BE2C (cell line): ENCODE measurements at regions not wholly inside any gene's neighbourhood (a gene's known extent, or its start where the extent isn't known, plus 50 kb on each side); places are given as distances from the start of the nearest gene placed in this dataset.
A peak's percentile ranks its signal among the peaks of the same experiment; 100 is the strongest.

ENCODE experiments used
- DNase-seq: peaks from one replicate; pipeline ENCODE4 v3.0.0-alpha.2; 2020
- H3K27me3 ChIP-seq: fragments of 250-450 bp; sonication (Bioruptor Pico); 2 replicates; pipeline ENCODE4 v1.5.1; 2020; ENCODE audit warnings: mild to moderate bottlenecking
- H3K36me3 ChIP-seq: fragments of 250-450 bp; sonication (Bioruptor Pico); 2 replicates; pipeline ENCODE4 v1.5.1; 2020; ENCODE audit warnings: mild to moderate bottlenecking
- H3K4me1 ChIP-seq: fragments of 250-450 bp; sonication (Bioruptor Pico); 2 replicates; pipeline ENCODE4 v1.5.1; 2020
- H3K4me3 ChIP-seq: 2 replicates; pipeline ENCODE4 v1.5.1; 2011; ENCODE audit warnings: low read depth, low read length
- H3K9me3 ChIP-seq: fragments of 250-450 bp; sonication (Bioruptor Pico); 2 replicates; pipeline ENCODE4 v1.5.1; 2020
- TF ChIP-seq, protein P1 (sequence below): IDR thresholded peaks from 2 replicates; pipeline ENCODE4 v1.5.1; 2012; ENCODE audit warnings: mild to moderate bottlenecking, low read depth, low read length

DNA sequence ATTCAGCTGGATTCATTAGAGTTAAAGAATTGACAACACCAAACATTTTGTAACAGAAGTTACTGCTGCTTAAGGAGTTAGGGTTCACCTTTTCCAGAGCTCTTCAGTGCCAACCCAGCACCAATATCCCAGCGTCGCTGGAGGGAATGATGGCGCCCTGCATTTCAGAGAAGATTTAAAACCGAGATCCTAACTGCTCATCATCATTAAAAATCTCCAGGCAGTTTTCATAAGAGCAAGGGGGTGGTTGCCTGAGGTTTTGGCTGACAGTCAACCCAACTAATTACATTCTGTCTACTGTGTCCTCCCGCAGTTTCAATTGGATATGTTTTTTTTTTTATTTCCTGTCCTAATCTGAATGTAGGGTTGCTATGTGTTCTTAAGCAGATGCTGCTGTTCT is 509.6 kb upstream of the TCF4 start:
- TF ChIP-seq, protein P1, sequence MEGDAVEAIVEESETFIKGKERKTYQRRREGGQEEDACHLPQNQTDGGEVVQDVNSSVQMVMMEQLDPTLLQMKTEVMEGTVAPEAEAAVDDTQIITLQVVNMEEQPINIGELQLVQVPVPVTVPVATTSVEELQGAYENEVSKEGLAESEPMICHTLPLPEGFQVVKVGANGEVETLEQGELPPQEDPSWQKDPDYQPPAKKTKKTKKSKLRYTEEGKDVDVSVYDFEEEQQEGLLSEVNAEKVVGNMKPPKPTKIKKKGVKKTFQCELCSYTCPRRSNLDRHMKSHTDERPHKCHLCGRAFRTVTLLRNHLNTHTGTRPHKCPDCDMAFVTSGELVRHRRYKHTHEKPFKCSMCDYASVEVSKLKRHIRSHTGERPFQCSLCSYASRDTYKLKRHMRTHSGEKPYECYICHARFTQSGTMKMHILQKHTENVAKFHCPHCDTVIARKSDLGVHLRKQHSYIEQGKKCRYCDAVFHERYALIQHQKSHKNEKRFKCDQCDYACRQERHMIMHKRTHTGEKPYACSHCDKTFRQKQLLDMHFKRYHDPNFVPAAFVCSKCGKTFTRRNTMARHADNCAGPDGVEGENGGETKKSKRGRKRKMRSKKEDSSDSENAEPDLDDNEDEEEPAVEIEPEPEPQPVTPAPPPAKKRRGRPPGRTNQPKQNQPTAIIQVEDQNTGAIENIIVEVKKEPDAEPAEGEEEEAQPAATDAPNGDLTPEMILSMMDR: no peak
- peak; percentile 37 for DNase-seq

DNA sequence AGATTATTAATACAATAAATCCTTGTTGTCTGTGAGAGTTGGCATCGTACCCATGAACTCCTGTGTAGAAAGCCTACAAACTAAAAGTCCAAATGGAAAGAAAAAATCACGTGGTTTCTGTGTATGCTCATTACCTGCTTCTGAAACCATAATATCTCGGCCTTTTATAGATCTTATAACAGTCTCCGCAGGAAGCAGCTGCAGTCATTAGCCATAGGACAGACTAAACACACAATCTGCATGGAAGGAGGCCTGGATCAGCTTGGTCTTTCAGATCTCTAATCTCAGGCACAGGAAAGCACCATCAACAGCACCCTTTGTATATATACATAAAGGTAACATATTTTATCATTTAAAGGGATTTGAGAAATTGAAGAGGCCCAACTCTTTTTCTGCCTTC is 508.9 kb upstream of the TCF4 start:
- H3K27me3 ChIP-seq: no peaks in the 10 kb centered on the region
- H3K4me3 ChIP-seq: no peak overlapping the region
- TF ChIP-seq, protein P1: no peak
- no peaks in the 10 kb centered on the region for H3K36me3 ChIP-seq
- peak; percentile 26 for DNase-seq
- H3K4me1 ChIP-seq: peaks cover 14% of the 10 kb centered on the region
- no peaks in the 10 kb centered on the region for H3K9me3 ChIP-seq

More for the DNA sequence above, 509.6 kb upstream of the TCF4 start:
- Histone ChIP-seq H3K9me3 (no peaks in the 10 kb centered on the region), H3K27me3 (no peaks in the 10 kb centered on the region), H3K4me1 (peaks cover 14% of the 10 kb centered on the region), H3K36me3 (no peaks in the 10 kb centered on the region), H3K4me3 (peak overlapping the region; percentile 3)

DNA sequence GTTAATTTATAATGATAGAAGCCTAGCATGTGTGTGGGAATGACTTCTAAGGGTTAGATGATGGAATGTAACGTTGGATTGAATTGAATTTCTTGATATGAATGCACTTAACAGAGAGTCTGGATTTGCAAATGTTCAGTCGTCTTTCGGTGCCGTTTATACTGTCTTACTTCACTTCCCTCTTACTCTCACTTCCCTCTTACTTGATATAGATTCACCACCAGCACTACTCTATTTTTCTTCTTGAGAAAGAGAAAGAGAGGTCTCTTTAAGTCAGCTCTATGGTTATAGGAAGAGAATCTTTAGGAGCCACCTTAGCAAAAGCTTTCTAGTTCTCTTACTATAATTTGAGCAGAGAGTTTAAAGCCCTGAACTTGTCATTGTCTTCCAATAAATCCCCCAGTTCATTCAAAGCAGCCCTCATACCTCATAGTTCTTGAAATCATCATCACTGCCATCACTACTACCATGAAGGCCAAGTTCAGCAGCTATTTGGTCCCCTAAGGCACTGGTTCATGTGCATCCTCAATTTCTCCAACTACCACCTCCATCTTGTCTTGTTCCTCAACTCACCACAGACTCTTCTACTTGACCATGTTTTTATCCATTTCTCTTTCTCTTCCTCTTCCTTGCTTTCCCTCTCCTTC is 501.7 kb upstream of the TCF4 start:
- no peak overlapping the region for H3K4me3 ChIP-seq
- no peaks in the 10 kb centered on the region for H3K9me3 ChIP-seq
- H3K4me1 ChIP-seq: peaks cover 7% of the 10 kb centered on the region
- TF ChIP-seq, protein P1: no peak
- H3K27me3 ChIP-seq: no peaks in the 10 kb centered on the region
- no peak for DNase-seq
- H3K36me3 ChIP-seq: no peaks in the 10 kb centered on the region

DNA sequence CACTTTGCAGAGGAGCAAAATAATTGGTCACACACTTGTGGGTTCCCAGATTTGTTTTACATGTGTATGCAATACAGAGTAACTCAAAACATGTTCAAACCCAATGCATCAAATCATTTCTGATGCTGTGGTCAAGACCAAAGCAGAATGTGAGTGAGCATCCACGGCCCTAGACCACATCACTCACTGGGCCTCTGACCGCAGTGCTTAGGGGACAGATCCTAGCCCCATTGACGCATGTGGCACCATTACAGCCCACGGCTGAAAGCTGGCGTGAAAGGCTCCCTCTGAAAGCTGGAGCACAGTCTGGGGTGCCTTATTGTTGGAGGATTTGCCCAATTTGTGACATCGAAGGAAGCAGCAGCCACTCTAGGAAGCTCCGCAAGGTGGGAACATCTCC is 498.8 kb upstream of the TCF4 start:
- no peaks in the 10 kb centered on the region for H3K27me3 ChIP-seq
- H3K36me3 ChIP-seq: no peaks in the 10 kb centered on the region
- TF ChIP-seq, protein P1: no peak
- H3K9me3 ChIP-seq: no peaks in the 10 kb centered on the region
- peaks cover 19% of the 10 kb centered on the region for H3K4me1 ChIP-seq
- H3K4me3 ChIP-seq: no peak overlapping the region
- DNase-seq: no peak

DNA sequence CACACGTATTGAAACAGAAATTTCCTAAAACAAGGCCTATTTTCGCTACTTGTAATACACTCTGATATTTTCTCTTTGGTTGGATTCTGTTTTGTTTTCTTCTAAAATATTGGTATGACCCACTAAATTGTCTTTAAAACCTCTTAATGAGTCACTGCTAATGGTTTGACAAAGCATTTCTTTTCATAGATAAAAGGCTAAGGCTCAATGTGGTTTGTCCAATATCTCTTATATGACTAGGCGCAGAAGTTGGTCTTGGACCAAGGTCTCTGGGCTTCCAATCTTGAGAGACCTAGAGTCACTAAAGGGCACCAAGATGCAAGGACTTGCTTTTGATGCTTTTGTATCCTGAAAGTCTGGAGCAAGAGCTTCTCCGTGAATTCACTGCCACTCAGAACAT is 498.2 kb upstream of the TCF4 start:
- DNase-seq: no peak
- TF ChIP-seq, protein P1: no peak
- no peaks in the 10 kb centered on the region for H3K9me3 ChIP-seq

DNA sequence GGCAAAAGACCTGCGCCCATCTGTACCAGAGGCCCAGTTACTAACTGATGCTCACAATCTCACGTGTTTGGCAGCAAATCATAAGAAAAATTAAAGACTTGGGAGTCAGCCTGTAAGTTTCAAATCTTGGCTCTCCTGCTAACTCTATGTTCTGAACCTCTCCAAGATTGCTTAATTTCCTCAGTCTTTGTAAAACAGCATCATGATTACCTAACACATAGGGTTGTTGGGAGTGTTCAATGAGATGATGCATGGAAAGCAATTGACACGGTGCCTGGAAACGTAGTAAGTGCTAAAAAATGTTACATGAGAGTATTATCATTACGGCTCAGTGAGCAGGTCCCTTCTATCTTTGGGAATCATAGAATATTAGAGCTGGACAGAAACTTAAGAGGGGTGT is 497.6 kb upstream of the TCF4 start:
- no peaks in the 10 kb centered on the region for H3K9me3 ChIP-seq
- TF ChIP-seq, protein P1: no peak
- DNase-seq: no peak
- H3K4me1 ChIP-seq: peaks cover 30% of the 10 kb centered on the region
- no peaks in the 10 kb centered on the region for H3K36me3 ChIP-seq
- no peak overlapping the region for H3K4me3 ChIP-seq
- no peaks in the 10 kb centered on the region for H3K27me3 ChIP-seq

More for the DNA sequence above, 498.2 kb upstream of the TCF4 start:
- Histone ChIP-seq H3K4me3 (no peak overlapping the region), H3K4me1 (peaks cover 25% of the 10 kb centered on the region), H3K27me3 (no peaks in the 10 kb centered on the region), H3K36me3 (no peaks in the 10 kb centered on the region)
